K562 (cell line): ENCODE measurements at regions not wholly inside any gene's neighbourhood (a gene's known extent, or its start where the extent isn't known, plus 50 kb on each side); places are given as distances from the start of the nearest gene placed in this dataset.

Experiments
- ATAC-seq: fragments of 200-7000 bp; cut with Tn5 transposase; 3 replicates; pipeline ENCODE4 v1.9.1; 2020; ENCODE audit warnings: moderate library complexity
- BruUV-seq: library from RNA; stranded (reverse); fragments of 400-500 nt; replicated peaks from 2 replicates; lab custom pipeline; 2021; lab: Mats Ljungman, UMichigan
- CTCF ChIA-PET: fragments of 300-600 bp; formaldehyde crosslinking; extraction: SDS; loops from one replicate; lab custom pipeline; 2021; ENCODE audit warnings: low intra/inter-chr PET ratio; lab: Yijun Ruan, JAX
- POLR2A ChIA-PET: fragments of 300-600, 350-650 bp; sonication (Branson Sonifier 250); formaldehyde crosslinking; extraction: SDS; loops from one replicate; lab custom pipeline; 2021; ENCODE audit warnings: antibody characterized with exemption, inconsistent platforms; lab: Yijun Ruan, JAX
- DNase-seq, 4 experiments: peaks; one replicate each; pipeline versions ENCODE4 v3.0.0 to v3.0.0-alpha.2; 2011 to 2018; ENCODE audit warnings: low spot score in 3 of 4, mixed read lengths in 3 of 4; ENCODE audit errors: extremely low read depth in 1 of 4
- FAIRE-seq: peaks from 2 replicates; lab custom pipeline; 2011; peaks lifted over from hg19 to GRCh38; lab: Jason Lieb, UNC
- H2AFZ ChIP-seq: 2 replicates; pipeline ENCODE4 v1.6.0; 2011; ENCODE audit warnings: low read depth, low read length, control low read depth, inconsistent platforms
- H3K27ac ChIP-seq: fragments of 200-600 bp; 3 replicates; pipeline ENCODE4 v1.8.0; 2011; ENCODE audit warnings: low read depth, mild to moderate bottlenecking, control low read depth, inconsistent platforms, low read length, moderate library complexity, mixed read lengths; ENCODE audit errors: extremely low read depth
- H3K27me3 ChIP-seq, 2 experiments: fragments of 300-600 bp in 1 of 2; 2 replicates in 1 of 2; 3 replicates in 1 of 2; pipeline versions ENCODE4 v1.6.0 to v1.8.0; 2011; ENCODE audit warnings: inconsistent platforms in 2 of 2, low read length in 2 of 2, mild to moderate bottlenecking in 1 of 2, mixed read lengths in 1 of 2, moderate library complexity in 1 of 2; ENCODE audit not compliant: control insufficient read depth in 2 of 2, insufficient read depth in 2 of 2
- H3K36me3 ChIP-seq: fragments of 300-600 bp; 3 replicates; pipeline ENCODE4 v1.8.0; 2011; ENCODE audit warnings: mild to moderate bottlenecking, low read length, inconsistent platforms; ENCODE audit not compliant: control insufficient read depth, insufficient read depth
- H3K4me1 ChIP-seq, 2 experiments: fragments of 200-600 bp in 1 of 2; replicated peaks in 1 of 2; 2 replicates in 1 of 2; 3 replicates in 1 of 2; pipeline versions ENCODE4 v1.5.1 to v1.8.0; 2011; ENCODE audit warnings: inconsistent platforms in 2 of 2, low read length in 2 of 2, mild to moderate bottlenecking in 1 of 2, mixed read lengths in 1 of 2, moderate library complexity in 1 of 2; ENCODE audit not compliant: control insufficient read depth in 2 of 2, insufficient read depth in 2 of 2
- H3K4me2 ChIP-seq: 2 replicates; pipeline ENCODE4 v1.6.1; 2011; ENCODE audit warnings: low read length, control low read depth, inconsistent platforms, mixed read lengths; ENCODE audit not compliant: insufficient read depth
- H3K4me3 ChIP-seq: fragments of 200-600 bp; sonication (generic), shearing (Covaris generic); 2 replicates; pipeline ENCODE4 v1.5.1; 2016; ENCODE audit warnings: control low read depth, inconsistent platforms
- H3K79me2 ChIP-seq: fragments of 200-600 bp; 3 replicates; pipeline ENCODE4 v1.8.0; 2011; ENCODE audit warnings: low read length, inconsistent platforms; ENCODE audit not compliant: control insufficient read depth, insufficient read depth
- H3K9ac ChIP-seq, 2 experiments: 2 replicates each; pipeline versions ENCODE4 v1.6.0 to v1.6.1; 2011; ENCODE audit warnings: low read depth in 2 of 2, low read length in 2 of 2, control low read depth in 1 of 2, inconsistent platforms in 1 of 2, mild to moderate bottlenecking in 1 of 2, mixed read lengths in 1 of 2; ENCODE audit not compliant: insufficient read depth in 1 of 2
- H3K9me1 ChIP-seq: one replicate; pipeline ENCODE4 v1.6.0; 2011; ENCODE audit warnings: inconsistent platforms, mild to moderate bottlenecking, low read length, moderate library complexity; ENCODE audit not compliant: control insufficient read depth, insufficient read depth
- H3K9me3 ChIP-seq: replicated peaks from 2 replicates; pipeline ENCODE4 v1.5.1; 2011; ENCODE audit warnings: low read depth, low read length, inconsistent platforms; ENCODE audit not compliant: control insufficient read depth, insufficient read depth
- H4K20me1 ChIP-seq: replicated peaks from 2 replicates; pipeline ENCODE4 v1.6.1; 2011; ENCODE audit warnings: low read length, inconsistent platforms, mixed read lengths; ENCODE audit not compliant: control insufficient read depth, insufficient read depth
- BMI1 ChIP-seq: fragments of 150-350 bp; IDR thresholded peaks from 2 replicates; pipeline ENCODE4 v1.6.1; 2014; ENCODE audit warnings: low read length
- CBX2 ChIP-seq: fragments of 200-600 bp; sonication (generic); IDR thresholded peaks from one replicate; pipeline ENCODE4 v1.6.1; 2012; ENCODE audit warnings: mild to moderate bottlenecking, low read length, inconsistent platforms; ENCODE audit not compliant: insufficient read depth, poor library complexity, severe bottlenecking
- ILF3 ChIP-seq: fragments of 450-650 bp; IDR thresholded peaks from 2 replicates; pipeline ENCODE4 v1.6.1; 2018; ENCODE audit warnings: antibody characterized with exemption, mild to moderate bottlenecking, moderate library complexity, borderline replicate concordance
- MTF1 ChIP-seq: fragments of 250-450 bp; sonication (Bioruptor Pico); IDR thresholded peaks from 2 replicates; pipeline ENCODE4 v1.9.0; 2021; ENCODE audit warnings: moderate library complexity, mild to moderate bottlenecking, inconsistent platforms, borderline replicate concordance
- MXI1 ChIP-seq: IDR thresholded peaks from 2 replicates; pipeline ENCODE4 v1.6.1; 2011; ENCODE audit warnings: low read depth, mild to moderate bottlenecking, improper control_type of control experiment, low read length
- OTX1 ChIP-seq: fragments of 450-650 bp; formaldehyde crosslinking; IDR thresholded peaks from 2 replicates; pipeline ENCODE4 v1.4.0; 2022; ENCODE audit warnings: mild to moderate bottlenecking
- POLR2AphosphoS2 ChIP-seq: IDR thresholded peaks from 2 replicates; pipeline ENCODE4 v1.6.1; 2012; ENCODE audit warnings: low read length, improper control_type of control experiment
- TAF1 ChIP-seq: IDR thresholded peaks from 2 replicates; pipeline ENCODE4 v1.6.1; 2011; ENCODE audit warnings: mild to moderate bottlenecking, low read length, moderate library complexity; ENCODE audit not compliant: insufficient read depth, control insufficient read depth, severe bottlenecking; ENCODE audit errors: extremely low read depth
- U2AF2 ChIP-seq: fragments of 200-400 bp; formaldehyde crosslinking; optimal IDR thresholded peaks from 2 replicates; pipeline ENCODE3; 2017; ENCODE audit warnings: low read depth, mild to moderate bottlenecking, low read length
- ZNF133 ChIP-seq: fragments of 250-450 bp; sonication (Bioruptor Pico); IDR thresholded peaks from 2 replicates; pipeline ENCODE4 v1.4.0; 2020; ENCODE audit warnings: mild to moderate bottlenecking
- ZNF143 ChIP-seq: sonication (generic); formaldehyde crosslinking; IDR thresholded peaks from 2 replicates; pipeline ENCODE4 v1.9.0; 2022; ENCODE audit warnings: mild to moderate bottlenecking, missing genetic modification reagents
- ZNF217 ChIP-seq: sonication (generic); formaldehyde crosslinking; IDR thresholded peaks from 2 replicates; pipeline ENCODE4 v1.8.0; 2022; ENCODE audit warnings: mild to moderate bottlenecking, missing genetic modification reagents
- ZNF644 ChIP-seq: fragments of 200-800 bp; sonication (Bioruptor generic); IDR thresholded peaks from 2 replicates; pipeline ENCODE4 v1.6.1; 2016; ENCODE audit warnings: low read depth, missing genetic modification characterization, missing compliant biosample characterization
- WGBS: fragments of 100-300 bp; shearing (Covaris generic); methylation state at CpG from one replicate; pipeline ENCODE4 v1.1.6; 2016; ENCODE audit warnings: low coverage, mixed read lengths; ENCODE audit not compliant: insufficient coverage; ENCODE audit errors: missing lambda C conversion rate; 5-methylcytosine and 5-hydroxymethylcytosine counted together
- in situ Hi-C: fragments of 300-500 bp; cut with MboI; formaldehyde crosslinking; loops from 4 replicates; pipeline ENCODE4 v1.15.0; 2018; ENCODE audit warnings: inconsistent platforms, mixed read lengths
- intact Hi-C: fragments of 100-400 bp; cut with micrococcal nuclease; formaldehyde crosslinking; loops from 2 replicates; pipeline ENCODE4 v1.14.2; 2022
- TF ChIP-seq, protein P1 (sequence below): fragments of 450-650 bp; IDR thresholded peaks from 2 replicates; pipeline ENCODE4 v1.6.1; 2016; ENCODE audit warnings: low read depth, mild to moderate bottlenecking, moderate library complexity
- TF ChIP-seq, protein P2 (sequence below): IDR thresholded peaks from 2 replicates; pipeline ENCODE4 v1.6.1; 2014; ENCODE audit warnings: antibody characterized with exemption
- TF ChIP-seq, protein P3 (sequence below): sonication (generic); formaldehyde crosslinking; IDR thresholded peaks from 2 replicates; pipeline ENCODE4 v1.8.1; 2022; ENCODE audit warnings: missing genetic modification reagents
- TF ChIP-seq, protein P4 (sequence below): fragments of 250-450 bp; sonication (Bioruptor Pico); IDR thresholded peaks from 2 replicates; pipeline ENCODE4 v1.8.0; 2021; ENCODE audit warnings: moderate library complexity, mild to moderate bottlenecking, inconsistent platforms

DNA sequence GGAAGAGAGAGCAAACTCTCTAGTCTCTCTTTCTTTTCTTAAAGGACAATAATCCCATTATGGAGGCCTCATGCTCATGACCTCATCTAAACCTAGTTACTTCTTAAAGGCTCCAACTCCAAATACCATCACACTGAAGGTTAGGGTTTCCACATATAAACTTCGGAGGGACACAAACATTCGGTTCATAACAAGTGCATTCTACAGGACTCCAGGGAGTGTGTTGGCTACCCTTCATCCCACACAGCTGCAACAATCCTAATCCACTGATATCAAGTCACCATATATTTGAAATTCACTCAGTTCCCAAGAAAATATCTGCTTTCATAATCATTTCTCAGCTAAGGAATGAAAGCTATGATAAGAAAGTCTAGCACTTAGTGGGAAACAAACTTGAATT lies 265.9 kb upstream of the PLEKHG7 start:
- Histone ChIP-seq H3K4me2 (no peak overlapping the region), H3K9ac (no peak overlapping the region)

More for the DNA sequence above, 265.9 kb upstream of the PLEKHG7 start:
- WGBS, result 32% methylated on average over 2 of the region's 2 CpGs
- Histone ChIP-seq H3K79me2 (no peaks in the 10 kb centered on the region), H3K27ac (no peak overlapping the region)
- BruUV-seq, result no TSS peak
- no peak for TF ChIP-seq ZNF644
- TF ChIP-seq MXI1, result no peak
- no peak for TF ChIP-seq ZNF143
- no peak for TF ChIP-seq ZNF133
- no peak for TF ChIP-seq CBX2
- TF ChIP-seq TAF1, result no peak
- TF ChIP-seq, protein P1, sequence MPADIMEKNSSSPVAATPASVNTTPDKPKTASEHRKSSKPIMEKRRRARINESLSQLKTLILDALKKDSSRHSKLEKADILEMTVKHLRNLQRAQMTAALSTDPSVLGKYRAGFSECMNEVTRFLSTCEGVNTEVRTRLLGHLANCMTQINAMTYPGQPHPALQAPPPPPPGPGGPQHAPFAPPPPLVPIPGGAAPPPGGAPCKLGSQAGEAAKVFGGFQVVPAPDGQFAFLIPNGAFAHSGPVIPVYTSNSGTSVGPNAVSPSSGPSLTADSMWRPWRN, result no peak
- TF ChIP-seq MTF1 (CRISPR knock-in tag), result no peak
- TF ChIP-seq ILF3, result no peak
- TF ChIP-seq ZNF217, result no peak
- no peak for TF ChIP-seq OTX1
- TF ChIP-seq, protein P2, sequence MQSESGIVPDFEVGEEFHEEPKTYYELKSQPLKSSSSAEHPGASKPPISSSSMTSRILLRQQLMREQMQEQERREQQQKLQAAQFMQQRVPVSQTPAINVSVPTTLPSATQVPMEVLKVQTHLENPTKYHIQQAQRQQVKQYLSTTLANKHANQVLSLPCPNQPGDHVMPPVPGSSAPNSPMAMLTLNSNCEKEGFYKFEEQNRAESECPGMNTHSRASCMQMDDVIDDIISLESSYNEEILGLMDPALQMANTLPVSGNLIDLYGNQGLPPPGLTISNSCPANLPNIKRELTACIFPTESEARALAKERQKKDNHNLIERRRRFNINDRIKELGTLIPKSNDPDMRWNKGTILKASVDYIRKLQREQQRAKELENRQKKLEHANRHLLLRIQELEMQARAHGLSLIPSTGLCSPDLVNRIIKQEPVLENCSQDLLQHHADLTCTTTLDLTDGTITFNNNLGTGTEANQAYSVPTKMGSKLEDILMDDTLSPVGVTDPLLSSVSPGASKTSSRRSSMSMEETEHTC, result no peak
- TF ChIP-seq, protein P3, sequence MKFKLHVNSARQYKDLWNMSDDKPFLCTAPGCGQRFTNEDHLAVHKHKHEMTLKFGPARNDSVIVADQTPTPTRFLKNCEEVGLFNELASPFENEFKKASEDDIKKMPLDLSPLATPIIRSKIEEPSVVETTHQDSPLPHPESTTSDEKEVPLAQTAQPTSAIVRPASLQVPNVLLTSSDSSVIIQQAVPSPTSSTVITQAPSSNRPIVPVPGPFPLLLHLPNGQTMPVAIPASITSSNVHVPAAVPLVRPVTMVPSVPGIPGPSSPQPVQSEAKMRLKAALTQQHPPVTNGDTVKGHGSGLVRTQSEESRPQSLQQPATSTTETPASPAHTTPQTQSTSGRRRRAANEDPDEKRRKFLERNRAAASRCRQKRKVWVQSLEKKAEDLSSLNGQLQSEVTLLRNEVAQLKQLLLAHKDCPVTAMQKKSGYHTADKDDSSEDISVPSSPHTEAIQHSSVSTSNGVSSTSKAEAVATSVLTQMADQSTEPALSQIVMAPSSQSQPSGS, result no peak
- no peak for TF ChIP-seq U2AF2
- no peak for TF ChIP-seq POLR2AphosphoS2
- TF ChIP-seq, protein P4, sequence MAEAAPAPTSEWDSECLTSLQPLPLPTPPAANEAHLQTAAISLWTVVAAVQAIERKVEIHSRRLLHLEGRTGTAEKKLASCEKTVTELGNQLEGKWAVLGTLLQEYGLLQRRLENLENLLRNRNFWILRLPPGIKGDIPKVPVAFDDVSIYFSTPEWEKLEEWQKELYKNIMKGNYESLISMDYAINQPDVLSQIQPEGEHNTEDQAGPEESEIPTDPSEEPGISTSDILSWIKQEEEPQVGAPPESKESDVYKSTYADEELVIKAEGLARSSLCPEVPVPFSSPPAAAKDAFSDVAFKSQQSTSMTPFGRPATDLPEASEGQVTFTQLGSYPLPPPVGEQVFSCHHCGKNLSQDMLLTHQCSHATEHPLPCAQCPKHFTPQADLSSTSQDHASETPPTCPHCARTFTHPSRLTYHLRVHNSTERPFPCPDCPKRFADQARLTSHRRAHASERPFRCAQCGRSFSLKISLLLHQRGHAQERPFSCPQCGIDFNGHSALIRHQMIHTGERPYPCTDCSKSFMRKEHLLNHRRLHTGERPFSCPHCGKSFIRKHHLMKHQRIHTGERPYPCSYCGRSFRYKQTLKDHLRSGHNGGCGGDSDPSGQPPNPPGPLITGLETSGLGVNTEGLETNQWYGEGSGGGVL (CRISPR knock-in tag), result no peak
- TF ChIP-seq BMI1, result no peak
- TF ChIP-seq, all 486 proteins: peak for 0
- peaks cover 0 to 3% of the 10 kb centered on the region in 2 experiments; a peak in 1 of 5 replicates for H3K4me1 ChIP-seq
- no peak overlapping the region for H3K4me3 ChIP-seq
- intact Hi-C loops (no loop called here), in situ Hi-C loops (no loop called here)
- no peaks in the 10 kb centered on the region for H4K20me1 ChIP-seq
- FAIRE-seq (no peak), DNase-seq (no peak), ATAC-seq (no peak)
- no peak overlapping the region for H2AFZ ChIP-seq
- no peaks in the 10 kb centered on the region for H3K27me3 ChIP-seq
- ChIA-PET CTCF (no interaction called here), POLR2A (no interaction called here)
- H3K36me3 ChIP-seq, result no peaks in the 10 kb centered on the region
- no peaks in the 10 kb centered on the region for H3K9me1 ChIP-seq
- no peaks in the 10 kb centered on the region for H3K9me3 ChIP-seq
